Left renal cortex interstitium (tissue), 4 donors: ENCODE measurements at regions not wholly inside any gene's neighbourhood (a gene's known extent, or its start where the extent isn't known, plus 50 kb on each side); places are given as distances from the start of the nearest gene placed in this dataset.

Source experiments
- DNase-seq, 4 donors: peaks; one replicate each; pipeline ENCODE4 v3.0.0-alpha.2; 2013; ENCODE audit warnings: low read depth in 4 of 4, low spot score in 2 of 4, missing footprints in 1 of 4

DNA sequence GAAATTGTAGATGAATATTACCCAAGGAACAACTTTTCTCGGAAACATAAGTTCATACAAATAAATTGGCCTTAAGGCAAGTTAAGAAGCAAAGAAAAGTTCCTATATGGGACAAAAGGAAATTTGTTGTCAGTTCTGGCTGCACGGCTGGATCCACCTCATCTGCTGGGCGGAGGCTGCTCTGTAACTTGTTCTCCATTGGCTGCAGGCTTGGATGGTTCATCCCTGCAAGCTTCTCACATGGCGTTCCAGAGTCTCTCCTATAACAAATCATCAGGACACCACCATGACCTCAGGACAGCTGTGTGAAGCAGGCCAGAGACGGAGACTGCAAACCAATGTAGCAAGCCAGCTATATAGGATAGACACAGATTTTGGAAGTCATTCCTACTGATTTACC is 81.4 kb upstream of the DAB2 start:
- no peak for DNase-seq

DNA sequence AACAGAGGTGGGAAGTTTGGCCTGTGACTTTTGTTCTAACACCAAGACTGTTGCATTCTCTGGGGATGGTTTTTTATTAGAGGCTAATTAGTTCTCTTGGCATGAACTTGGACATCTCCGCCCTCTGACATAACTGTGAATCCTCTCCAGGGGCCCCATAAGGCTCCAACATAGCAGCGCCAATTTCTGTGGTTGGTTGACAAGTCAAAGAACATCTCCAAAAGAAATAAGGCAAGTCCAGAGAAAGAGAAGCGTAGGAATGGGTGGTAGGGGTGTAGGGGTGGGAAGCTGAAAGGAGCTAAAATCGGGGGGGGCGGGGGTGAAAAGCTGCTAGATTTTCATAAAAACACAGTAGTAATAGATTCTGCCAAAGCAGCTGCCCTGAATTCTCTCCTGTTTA is 81.0 kb upstream of the DAB2 start:
- no peak for DNase-seq

DNA sequence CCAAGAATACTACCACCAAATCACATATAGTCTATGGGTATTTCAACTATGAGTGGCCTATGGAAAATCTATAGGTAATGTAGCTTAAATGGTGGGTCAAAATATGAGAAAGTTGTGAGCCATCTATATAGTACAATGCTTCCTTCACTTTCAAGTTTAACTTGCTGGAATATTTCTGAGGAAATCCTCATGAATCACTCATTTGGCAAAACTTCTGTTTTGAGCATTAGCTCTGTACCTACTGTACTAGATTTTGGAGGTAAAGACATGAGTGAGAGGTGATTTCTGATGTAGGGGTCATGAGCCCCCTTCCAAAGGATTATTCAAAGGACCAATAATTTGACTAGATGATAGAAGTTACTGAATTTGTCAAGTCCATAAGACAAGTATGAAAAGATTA is 80.6 kb upstream of the DAB2 start:
- DNase-seq, result no peak

DNA sequence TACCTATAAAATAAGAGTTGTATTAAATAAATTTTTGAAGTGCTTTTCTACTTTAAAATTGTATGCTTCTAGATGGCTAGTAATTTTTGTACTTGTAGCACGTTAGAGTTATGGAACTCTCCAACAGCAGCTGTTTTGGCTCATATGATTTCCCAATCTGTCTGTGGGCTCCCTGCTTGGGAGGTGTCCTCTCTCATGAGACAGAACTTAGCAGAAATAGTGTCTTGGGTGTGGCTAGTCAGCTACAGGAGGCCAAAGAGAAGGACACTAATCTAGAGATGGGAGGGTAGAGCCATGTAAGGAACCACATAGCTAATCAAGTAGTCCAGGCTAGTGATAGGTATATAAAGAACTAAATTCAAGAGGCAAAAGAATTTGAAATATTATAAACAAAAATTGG is 78.4 kb upstream of the DAB2 start:
- no peak for DNase-seq

DNA sequence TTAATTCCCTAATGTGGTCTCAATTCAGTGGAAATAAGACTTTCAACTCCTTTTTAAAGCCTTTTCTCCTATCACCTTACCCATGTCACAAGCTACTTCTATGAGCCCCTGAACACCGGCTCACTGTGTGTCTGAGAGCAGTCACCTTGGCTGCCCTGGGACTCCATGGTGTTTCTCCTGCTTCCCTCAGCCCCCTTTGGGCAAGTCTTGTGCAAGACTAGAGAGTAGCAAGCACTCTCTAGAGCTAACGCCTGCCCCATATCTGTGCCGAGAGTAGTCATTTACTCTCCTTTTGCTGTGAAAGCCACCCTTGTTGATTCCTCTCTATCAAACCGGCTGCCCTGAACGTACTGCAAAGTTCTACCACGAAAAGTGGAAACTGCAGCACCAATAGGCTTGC is 77.9 kb upstream of the DAB2 start:
- no peak for DNase-seq

DNA sequence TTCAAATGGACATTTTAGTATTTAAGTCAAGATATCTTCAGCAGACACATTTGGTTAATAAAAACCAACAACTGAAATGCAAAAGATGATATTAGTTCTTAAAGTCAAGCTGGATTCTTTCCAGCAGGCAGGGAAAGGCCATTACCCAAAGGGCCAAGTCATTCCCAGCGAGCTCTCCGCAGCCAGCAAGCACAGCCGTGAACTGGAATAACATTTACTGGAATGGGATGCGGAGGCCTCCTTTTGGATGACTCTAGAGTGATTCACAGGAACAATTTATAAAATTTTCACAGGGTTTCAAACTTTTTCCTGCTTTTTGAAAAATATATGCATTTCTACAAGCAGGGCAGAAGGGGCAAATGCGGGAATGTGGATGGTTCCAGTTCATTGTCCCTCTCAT is 76.6 kb upstream of the DAB2 start:
- DNase-seq, result no peak

DNA sequence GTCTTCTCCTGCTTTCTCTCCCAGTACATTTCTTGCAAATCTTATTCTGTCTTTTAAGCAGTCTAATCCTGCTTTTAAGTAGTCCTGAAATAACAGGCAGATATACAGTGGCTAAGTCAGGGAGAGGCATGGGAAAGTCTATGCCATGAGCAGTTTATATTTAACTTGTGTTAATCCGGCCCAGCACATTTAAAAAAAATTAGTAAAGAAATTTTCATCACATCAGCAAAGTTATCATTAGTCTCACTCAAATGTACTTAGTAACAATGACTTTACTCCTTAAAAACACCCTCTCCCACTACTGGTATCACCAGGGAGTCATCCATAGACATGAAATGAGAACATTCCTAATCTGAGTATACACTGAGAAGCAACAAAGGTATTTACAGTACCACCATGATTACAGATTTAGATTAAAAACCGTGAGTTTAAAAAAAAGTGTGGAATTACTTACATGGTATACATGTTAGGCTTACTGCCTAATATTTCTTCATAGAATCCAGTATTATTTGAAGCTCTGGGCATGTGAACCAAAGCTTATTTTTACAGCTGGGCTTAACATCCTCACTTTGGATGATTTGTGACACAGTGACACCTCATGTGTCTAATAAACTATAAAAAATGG is 75.9 kb upstream of the DAB2 start:
- no peak for DNase-seq

DNA sequence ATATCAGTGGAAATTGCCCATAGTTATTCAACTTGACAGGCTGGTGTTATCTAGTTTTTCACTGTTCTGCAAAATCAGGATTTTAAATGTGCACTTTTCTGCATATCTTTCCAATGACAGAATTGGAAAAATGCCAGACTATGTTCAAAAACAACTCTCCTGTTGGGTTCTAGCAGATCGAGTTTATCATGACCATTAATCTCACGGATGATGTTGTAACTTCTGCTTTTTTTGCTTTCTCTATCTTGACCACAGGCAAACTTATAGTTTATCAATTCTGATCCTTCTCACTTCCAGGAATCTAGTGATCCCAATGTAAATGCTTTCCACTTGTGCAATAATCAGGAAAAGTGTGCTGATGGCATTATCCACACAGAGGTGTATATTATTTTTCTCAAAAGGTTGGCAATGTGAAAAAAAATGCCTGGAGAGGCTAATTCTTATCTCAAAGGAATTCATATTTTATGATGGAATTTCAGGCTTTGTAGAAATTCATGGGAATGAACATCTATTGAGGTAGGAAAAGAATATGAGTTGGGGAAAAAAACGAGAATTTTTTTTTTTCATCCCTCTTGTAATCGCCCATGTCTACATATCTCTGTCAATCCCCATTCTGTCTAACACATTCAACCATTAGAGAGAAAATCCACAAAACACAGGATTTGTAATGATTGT is 73.6 kb upstream of the DAB2 start:
- DNase-seq, result no peak

DNA sequence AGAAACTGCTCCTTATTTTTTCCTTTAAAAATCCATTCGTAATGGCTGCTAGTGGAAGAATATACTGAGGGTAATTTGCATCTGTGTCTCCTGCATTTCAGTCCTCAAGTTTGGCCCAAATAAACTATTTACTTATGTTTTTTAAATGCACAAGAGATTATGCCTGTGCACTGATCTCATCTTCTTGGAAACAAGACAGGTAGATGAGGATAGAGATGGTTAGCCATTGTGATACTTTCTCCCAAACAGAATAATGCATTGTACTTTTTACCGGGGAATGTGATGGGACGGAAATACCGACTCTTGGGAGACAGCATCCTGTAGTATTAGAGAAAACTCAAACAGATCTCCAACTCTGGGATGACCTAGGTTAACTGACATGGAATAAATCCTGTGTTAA is 72.5 kb upstream of the DAB2 start:
- no peak for DNase-seq

DNA sequence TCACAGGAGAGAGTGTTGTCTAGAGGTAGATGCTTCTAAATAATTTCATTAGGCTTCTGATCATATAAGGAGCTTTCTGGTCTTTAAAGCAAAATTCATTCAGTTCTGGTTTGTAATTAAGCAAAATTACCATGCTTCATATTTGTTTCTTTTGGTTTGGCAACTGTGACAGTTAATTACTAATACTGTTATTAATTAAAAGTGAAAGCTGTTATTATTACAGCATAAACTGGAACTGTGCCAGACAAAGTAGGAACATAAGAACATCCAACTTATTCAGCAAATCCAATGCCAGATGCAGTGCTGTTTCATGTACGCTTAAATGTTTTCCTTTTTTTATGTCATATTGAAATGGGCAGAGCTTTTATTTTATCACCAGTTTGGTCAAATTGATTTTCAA is 70.4 kb upstream of the DAB2 start:
- no peak for DNase-seq

DNA sequence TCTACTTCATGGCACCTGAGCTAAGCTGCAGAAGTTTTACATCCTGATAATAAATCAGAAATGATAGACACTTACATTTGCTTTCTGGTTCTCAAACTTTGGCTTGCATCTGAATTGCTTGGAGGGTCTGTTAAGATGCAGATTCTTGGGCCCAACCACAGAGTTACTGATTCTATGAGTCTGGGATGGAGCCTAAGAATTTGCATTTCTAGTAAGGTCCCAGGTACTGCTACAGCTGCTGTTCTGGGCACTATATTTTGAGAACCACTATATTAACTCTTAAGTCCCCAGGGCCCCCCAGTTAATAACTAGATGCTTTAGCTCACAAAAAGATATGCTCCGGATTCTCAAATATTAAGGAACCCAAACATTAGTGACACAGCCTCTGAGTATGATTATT is 69.8 kb upstream of the DAB2 start:
- DNase-seq, result no peak

DNA sequence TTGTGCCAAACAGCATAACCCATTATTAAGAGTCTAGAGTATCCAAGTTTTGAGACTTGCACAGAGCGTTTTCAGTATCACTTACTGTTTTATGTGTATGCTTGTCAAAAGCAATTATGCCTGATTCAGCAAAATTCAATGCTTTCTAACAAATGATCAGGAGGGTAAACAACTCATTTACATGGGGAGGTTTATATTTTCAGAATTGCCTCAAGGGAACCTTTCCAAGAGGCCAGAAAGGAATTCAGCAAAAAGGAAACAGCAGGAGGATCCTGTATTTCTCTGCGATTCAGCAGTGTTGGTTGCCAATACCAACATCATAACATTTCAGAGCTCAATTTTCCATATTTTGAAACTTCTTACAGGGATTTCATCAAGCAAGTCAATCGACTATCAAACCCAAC is 69.3 kb upstream of the DAB2 start:
- DNase-seq, result no peak

DNA sequence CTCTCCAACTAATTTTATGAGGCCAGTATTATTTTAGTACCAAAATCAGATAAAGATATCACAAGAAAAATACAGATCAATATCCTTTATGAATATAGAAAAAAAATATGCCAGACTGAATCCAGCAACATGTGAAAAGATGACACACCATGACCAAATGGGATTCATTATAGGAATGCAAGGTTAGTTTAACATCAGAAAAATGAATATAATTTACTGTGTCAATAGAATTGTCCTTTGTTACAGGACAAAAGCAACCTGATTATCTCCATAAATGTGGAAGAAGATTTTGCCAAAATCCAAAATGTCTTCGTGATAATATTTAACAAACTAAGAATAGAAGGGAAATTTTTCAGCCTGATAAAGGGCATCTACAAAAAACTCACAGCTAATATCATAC is 66.4 kb upstream of the DAB2 start:
- no peak for DNase-seq

DNA sequence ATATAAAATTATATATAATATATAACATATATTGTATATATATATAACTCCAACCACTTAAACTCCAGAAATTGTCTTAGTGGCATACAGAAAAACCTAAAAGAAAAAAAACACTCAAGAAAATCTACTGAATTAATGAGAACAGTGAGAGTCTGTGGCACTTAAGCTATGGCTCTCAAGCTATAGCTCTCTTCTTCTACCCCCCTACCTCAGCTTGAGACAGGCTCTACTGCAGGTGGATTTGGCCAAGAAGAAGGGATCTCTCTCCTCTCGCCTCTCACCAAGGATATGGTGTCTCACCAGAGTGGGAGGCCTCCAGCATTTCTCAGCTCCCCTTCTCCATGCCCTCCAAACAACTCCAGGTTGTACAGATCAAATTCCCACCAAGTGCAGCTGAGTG is 64.5 kb upstream of the DAB2 start:
- no peak for DNase-seq

DNA sequence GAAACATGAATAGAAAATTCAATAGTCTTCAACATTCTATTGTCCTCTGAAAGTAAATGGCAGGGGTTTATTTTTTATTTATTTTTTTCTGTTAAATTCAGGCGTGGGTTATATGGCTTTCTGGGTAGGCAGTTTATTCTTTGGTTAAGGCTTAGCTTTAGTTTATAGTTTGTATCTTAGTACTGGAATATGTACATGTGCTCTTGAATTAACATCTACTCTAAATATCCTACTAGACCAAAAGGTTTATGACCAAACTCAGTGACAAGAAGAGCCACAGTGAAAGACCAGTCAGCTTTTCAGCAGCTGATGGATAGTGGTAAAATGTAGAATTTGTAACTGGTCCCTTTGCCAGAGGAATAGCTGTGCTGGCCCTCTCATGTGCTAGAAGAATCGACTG is 62.0 kb upstream of the DAB2 start:
- DNase-seq, result no peak

DNA sequence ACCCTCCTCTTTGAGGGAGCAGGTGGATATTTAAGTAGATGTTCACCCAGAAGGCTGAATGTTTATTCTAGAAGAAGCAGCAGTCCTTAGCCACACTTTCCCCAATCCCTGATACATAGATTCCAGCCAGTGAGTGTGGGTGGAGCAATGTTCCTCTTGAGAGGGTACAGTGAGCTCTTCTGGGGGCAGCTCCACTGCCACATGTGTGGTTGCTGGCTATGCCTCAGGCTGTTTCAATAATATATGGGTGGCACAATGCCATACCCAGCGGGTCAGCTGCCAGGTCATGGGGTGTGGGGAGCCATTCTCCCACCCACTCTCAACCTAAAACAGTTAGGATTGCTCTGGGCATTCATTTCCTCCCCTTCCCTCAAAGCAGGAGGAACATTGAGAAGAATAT is 61.6 kb upstream of the DAB2 start:
- no peak for DNase-seq

DNA sequence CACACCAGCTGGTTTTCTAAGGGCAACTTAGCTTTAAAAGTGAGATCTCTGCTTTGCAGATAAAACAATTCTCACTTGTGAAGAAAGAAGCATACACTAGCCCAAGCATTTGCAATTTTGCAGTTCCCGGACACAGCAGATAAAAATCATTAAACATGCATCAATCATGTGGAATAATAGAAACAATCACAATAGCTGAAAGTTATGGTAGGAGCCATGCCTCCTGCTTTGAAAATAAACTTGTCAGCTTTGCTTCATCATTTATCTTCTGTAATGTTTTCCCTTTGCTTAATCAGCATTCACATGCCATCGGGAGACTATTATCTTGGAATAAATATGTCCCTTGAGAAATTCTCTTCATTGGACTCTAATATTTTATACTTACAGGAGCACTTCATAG is 60.3 kb upstream of the DAB2 start:
- DNase-seq, result no peak

DNA sequence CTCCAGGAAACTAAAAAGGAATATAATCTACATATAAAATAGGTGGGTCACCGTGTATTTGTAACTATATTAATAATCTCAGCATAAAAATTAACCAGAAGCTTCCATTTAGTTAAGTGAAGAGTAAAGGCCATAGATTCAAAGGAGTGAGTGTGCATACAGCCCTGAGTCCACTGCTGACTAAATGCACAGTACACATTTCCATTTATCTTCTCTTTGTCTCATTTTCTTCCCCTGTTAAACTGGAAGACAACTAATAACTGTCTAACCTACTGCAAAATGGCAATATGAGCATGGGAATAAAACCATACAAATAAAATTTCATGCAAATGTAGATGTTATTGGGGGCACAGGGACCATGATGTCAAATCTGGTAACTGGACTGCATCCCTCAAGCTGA is 59.9 kb upstream of the DAB2 start:
- no peak for DNase-seq

DNA sequence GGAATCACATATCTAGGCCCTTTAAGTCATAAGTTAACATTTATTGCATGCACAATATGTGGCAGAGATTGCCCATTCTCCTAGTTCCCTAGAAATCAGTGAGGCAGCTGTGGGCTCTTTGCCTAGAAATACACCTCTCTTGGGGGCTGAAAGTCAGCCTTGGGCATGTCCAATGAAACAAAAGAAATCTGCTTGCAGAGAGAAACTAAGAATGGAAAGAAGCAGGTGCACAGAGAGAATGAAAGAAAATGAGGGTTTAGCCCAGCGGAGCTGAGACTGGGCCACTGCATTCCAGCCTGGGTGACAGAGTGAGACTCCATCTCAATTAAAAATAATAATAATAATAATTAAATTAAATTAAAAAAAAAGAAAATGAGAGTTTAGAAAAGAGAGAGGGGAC is 57.3 kb upstream of the DAB2 start:
- no peak for DNase-seq

DNA sequence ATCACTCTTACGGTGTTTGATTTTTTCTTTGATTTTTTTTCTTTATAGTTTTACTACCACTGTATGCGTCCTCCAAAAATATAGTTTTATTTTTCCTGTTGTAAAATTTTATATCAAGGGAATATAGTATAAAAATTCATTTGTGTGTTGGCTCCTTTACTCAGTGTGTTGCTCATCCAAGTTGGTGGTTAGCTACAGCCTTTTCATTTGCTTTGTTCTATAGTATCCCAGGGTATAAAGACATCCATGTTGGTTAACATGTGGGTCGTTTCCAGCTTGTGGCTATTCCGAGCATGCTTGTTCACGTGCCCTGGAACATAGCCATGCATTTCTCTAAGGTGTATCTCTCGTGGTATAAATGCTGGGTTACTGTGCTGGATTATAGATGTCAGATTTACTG is 54.8 kb upstream of the DAB2 start:
- no peak for DNase-seq

DNA sequence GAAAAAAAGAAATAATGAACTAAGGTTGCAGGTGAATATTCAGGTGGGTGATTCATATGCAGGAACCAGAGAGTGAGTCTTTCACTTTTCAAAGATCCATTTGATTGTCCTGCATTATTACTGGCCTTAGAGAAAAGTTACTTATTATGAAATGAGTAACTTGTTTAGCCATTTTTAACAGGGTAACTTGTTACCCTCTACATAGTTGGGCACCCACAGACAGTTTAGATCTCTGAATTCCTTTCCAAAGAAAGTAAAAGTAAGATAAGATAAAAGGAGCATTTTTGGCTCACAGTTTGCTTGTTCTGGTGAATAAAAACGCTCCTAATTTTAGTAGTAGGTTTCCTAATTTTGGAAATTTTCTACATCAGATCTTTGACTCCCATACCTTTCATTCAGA is 54.1 kb upstream of the DAB2 start:
- no peak for DNase-seq

DNA sequence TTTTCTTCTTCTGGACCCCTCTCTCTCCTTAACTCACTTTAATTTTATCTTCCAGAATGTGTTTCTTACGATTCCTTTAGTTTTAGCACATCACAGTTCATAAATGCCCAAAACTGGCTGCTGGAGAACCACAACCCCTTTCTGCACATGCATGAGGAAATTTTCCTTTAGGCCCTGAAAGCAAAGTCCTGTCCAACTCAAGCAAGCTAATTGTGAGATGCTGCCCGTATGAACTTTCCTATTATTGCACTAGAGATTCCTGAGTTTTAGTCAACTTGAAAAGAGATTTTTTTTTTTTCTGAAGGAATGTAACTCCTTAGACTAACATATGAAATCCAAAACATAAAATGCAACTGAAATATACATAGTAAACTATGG is 52.1 kb upstream of the DAB2 start:
- no peak for DNase-seq
